Adrenal gland (tissue), 9 donors: ENCODE measurements at regions not wholly inside any gene's neighbourhood (a gene's known extent, or its start where the extent isn't known, plus 50 kb on each side); places are given as distances from the start of the nearest gene placed in this dataset.

Source experiments
- DNase-seq, 7 donors: peaks; one replicate each; pipeline ENCODE4 v3.0.0-alpha.2; 2019 to 2020
- H3K27ac ChIP-seq, 5 donors: fragments of 200-600 bp; sonication (generic) in 4 of 5; 1 replicate in 3 of 5; 2 replicates in 2 of 5; pipeline versions ENCODE4 v1.5.1 to v1.8.0; 2016 to 2020; ENCODE audit warnings: mild to moderate bottlenecking in 1 of 5
- H3K27me3 ChIP-seq: fragments of 200-600 bp; 2 replicates; pipeline ENCODE4 v1.8.0; 2021
- H3K36me3 ChIP-seq, 2 donors: fragments of 200-600 bp; replicated peaks in 1 of 2; 1 replicate in 1 of 2; 2 replicates in 1 of 2; pipeline versions ENCODE4 v1.5.1 to v1.8.0; 2018 to 2022
- H3K4me1 ChIP-seq, 2 donors: fragments of 200-600 bp; replicated peaks in 1 of 2; 1 replicate in 1 of 2; 2 replicates in 1 of 2; pipeline versions ENCODE4 v1.5.1 to v1.8.0; 2018 to 2021
- H3K4me3 ChIP-seq, 4 donors: fragments of 200-600 bp; sonication (generic) in 3 of 4; one replicate each; pipeline ENCODE4 v1.5.1; 2016 to 2018
- H3K9me3 ChIP-seq, 3 donors: fragments of 200-600 bp; sonication (generic) in 1 of 3; replicated peaks in 1 of 3; 1 replicate in 2 of 3; 2 replicates in 1 of 3; pipeline versions ENCODE4 v1.5.1 to v1.8.0; 2016 to 2021
- CTCF ChIP-seq, 6 experiments: fragments of 450-650 bp in 4 of 6; fragments of 200-600 bp in 2 of 6; sonication (generic) in 1 of 6; IDR thresholded peaks; 1 replicate in 5 of 6; 2 replicates in 1 of 6; pipeline versions ENCODE4 v1.5.1 to v1.8.0; 2016 to 2021; ENCODE audit warnings: antibody characterized with exemption in 6 of 6, mild to moderate bottlenecking in 2 of 6, moderate library complexity in 1 of 6
- POLR2A ChIP-seq, 2 donors: fragments of 450-650 bp; IDR thresholded peaks; one replicate each; pipeline ENCODE4 v1.6.1; 2017; ENCODE audit warnings: antibody characterized with exemption in 2 of 2, mild to moderate bottlenecking in 2 of 2, moderate library complexity in 1 of 2
- WGBS, 4 donors: extraction: QIAGEN DNeasy Blood & Tissue Kit in 2 of 4; methylation state at CpG; one replicate each; pipeline versions ENCODE4 v1.1.5 to v1.1.7; 2013 to 2017; 5-methylcytosine and 5-hydroxymethylcytosine counted together
- intact Hi-C, 2 donors: fragments of 100-400 bp; cut with DNase I; formaldehyde crosslinking; loops; one replicate each; pipeline versions ENCODE4 v1.14.1 to v1.15.0; 2022 to 2023
- donor health status: healthy with polysubstance abuse.
- donor health status: Bipolar disorder and iron deficiency.
- donor health status: DM: yes; HTN: yes; CAD: no.
- donor health status: DM: no; HTN: no; CAD: no.
- donor health status: DM: no; HTN: no; CAD: no.

- Histone ChIP-seq H3K27me3 (no peaks in the 10 kb centered on the region), H3K36me3 (no peaks in the 10 kb centered on the region), H3K4me3 (no peak overlapping the region), H3K9me3 (no peaks in the 10 kb centered on the region), H3K27ac (no peak overlapping the region), H3K4me1 (no peaks in the 10 kb centered on the region)
- intact Hi-C loops, result no loop called here
- no peak for DNase-seq
- 69 to 74% (median 72%) methylated on average over 3 of the region's 3 CpGs for WGBS, 4 donors
- TF ChIP-seq POLR2A (IDR thresholded peaks at IDR 0.05) (no peak), CTCF (IDR thresholded peaks at IDR 0.05) (no peak)
Measured at GRCh38 chr6:90877616-90878015, 290.7 kb upstream of the MAP3K7 start.

- H3K36me3 ChIP-seq, result no peaks in the 10 kb centered on the region
- H3K27ac ChIP-seq, result no peak overlapping the region
- WGBS, 4 donors, result 43 to 58% (median 47%) methylated on average over 4 of the region's 4 CpGs
- intact Hi-C loops, result no loop called here
- H3K4me3 ChIP-seq, result no peak overlapping the region
- no peaks in the 10 kb centered on the region for H3K9me3 ChIP-seq
- no peaks in the 10 kb centered on the region for H3K4me1 ChIP-seq
- DNase-seq, result no peak
- no peaks in the 10 kb centered on the region for H3K27me3 ChIP-seq
- TF ChIP-seq POLR2A (IDR thresholded peaks at IDR 0.05) (no peak), CTCF (IDR thresholded peaks at IDR 0.05) (no peak)
Measured at GRCh38 chr6:90874931-90875330, 288.1 kb upstream of the MAP3K7 start.

- H3K4me3 ChIP-seq, result no peak overlapping the region
- no peaks in the 10 kb centered on the region for H3K4me1 ChIP-seq
- no peak overlapping the region for H3K27ac ChIP-seq
- no peaks in the 10 kb centered on the region for H3K27me3 ChIP-seq
- H3K9me3 ChIP-seq, result no peaks in the 10 kb centered on the region
- intact Hi-C loops, result no loop called here
- no peak for TF ChIP-seq CTCF (IDR thresholded peaks at IDR 0.05)
- no peak for TF ChIP-seq POLR2A (IDR thresholded peaks at IDR 0.05)
- DNase-seq, result no peak
- 60 to 70% (median 63%) methylated on average over 8 of the region's 8 CpGs for WGBS, 4 donors
- H3K36me3 ChIP-seq, result no peaks in the 10 kb centered on the region
Measured at GRCh38 chr6:90872981-90873380, 286.1 kb upstream of the MAP3K7 start.

GRCh38 chr6:90870561-90870960, 283.7 kb upstream of the MAP3K7 start:
- WGBS, 4 donors, result 50 to 82% (median 71%) methylated on average over 1 of the region's 1 CpG
- Histone ChIP-seq H3K4me3 (no peak overlapping the region), H3K36me3 (no peaks in the 10 kb centered on the region), H3K4me1 (no peaks in the 10 kb centered on the region), H3K27ac (no peak overlapping the region), H3K27me3 (no peaks in the 10 kb centered on the region), H3K9me3 (no peaks in the 10 kb centered on the region)
- DNase-seq, result no peak
- no peak for TF ChIP-seq CTCF (IDR thresholded peaks at IDR 0.05)
- TF ChIP-seq POLR2A (IDR thresholded peaks at IDR 0.05), result no peak
- intact Hi-C loops, result no loop called here
